ENCODE measurements at regions not wholly inside any gene's neighbourhood (a gene's known extent, or its start where the extent isn't known, plus 50 kb on each side); places are given as distances from the start of the nearest gene placed in this dataset.
"Not testable (repeated sequence)": the region's sequence is repeated elsewhere in the genome, so short reads cannot be mapped to it uniquely, and the experiment has no call there.

GRCh38 chr7:69364813-69365643 lies 233.2 kb upstream of the AUTS2 start:
- no peak for DNase-seq (ENCODE audit: low spot score)

- no peak for DNase-seq (ENCODE audit: low spot score)
Measured at GRCh38 chr7:69365651-69366192, 232.6 kb upstream of the AUTS2 start.

- no peak for DNase-seq (ENCODE audit: low spot score)
Measured at GRCh38 chr7:69367780-69368179, 230.5 kb upstream of the AUTS2 start.

GRCh38 chr7:69373171-69374043 lies 224.9 kb upstream of the AUTS2 start:
- DNase-seq (ENCODE audit: low spot score): no peak

GRCh38 chr7:69374044-69374425 lies 224.2 kb upstream of the AUTS2 start:
- DNase-seq (ENCODE audit: low spot score): no peak

GRCh38 chr7:69377191-69377590 lies 221.1 kb upstream of the AUTS2 start:
- DNase-seq (ENCODE audit: low spot score): no peak

GRCh38 chr7:69388452-69389137 lies 209.7 kb upstream of the AUTS2 start:
- DNase-seq (ENCODE audit: low spot score): no peak

- no peak for DNase-seq (ENCODE audit: low spot score)
Measured at GRCh38 chr7:69389216-69389615, 209.1 kb upstream of the AUTS2 start.

- DNase-seq (ENCODE audit: low spot score): not testable (repeated sequence)
Measured at GRCh38 chr7:69393912-69394311, 204.4 kb upstream of the AUTS2 start.

GRCh38 chr7:69395061-69395714 lies 203.1 kb upstream of the AUTS2 start:
- no peak for DNase-seq (ENCODE audit: low spot score)

- no peak for DNase-seq (ENCODE audit: low spot score)
Measured at GRCh38 chr7:69398986-69399385, 199.3 kb upstream of the AUTS2 start.

- DNase-seq (ENCODE audit: low spot score): no peak
Measured at GRCh38 chr7:69399401-69399800, 198.9 kb upstream of the AUTS2 start.

- DNase-seq (ENCODE audit: low spot score): no peak
Measured at GRCh38 chr7:69402696-69403095, 195.6 kb upstream of the AUTS2 start.

GRCh38 chr7:69403169-69403568 lies 195.1 kb upstream of the AUTS2 start:
- peak; percentile 4 for DNase-seq (ENCODE audit: low spot score)

- DNase-seq (ENCODE audit: low spot score): no peak
Measured at GRCh38 chr7:69411018-69411417, 187.3 kb upstream of the AUTS2 start.

- DNase-seq (ENCODE audit: low spot score): no peak
Measured at GRCh38 chr7:69411466-69411865, 186.8 kb upstream of the AUTS2 start.

GRCh38 chr7:69412331-69413146 lies 185.7 kb upstream of the AUTS2 start:
- DNase-seq (ENCODE audit: low spot score): peak; percentile 28

GRCh38 chr7:69414555-69414954 lies 183.7 kb upstream of the AUTS2 start:
- no peak for DNase-seq (ENCODE audit: low spot score)

- no peak for DNase-seq (ENCODE audit: low spot score)
Measured at GRCh38 chr7:69418869-69419670, 179.2 kb upstream of the AUTS2 start.

- no peak for DNase-seq (ENCODE audit: low spot score)
Measured at GRCh38 chr7:69419934-69420333, 178.3 kb upstream of the AUTS2 start.
